ENCODE measurements at regions not wholly inside any gene's neighbourhood (a gene's known extent, or its start where the extent isn't known, plus 50 kb on each side); places are given as distances from the start of the nearest gene placed in this dataset.
A peak's percentile ranks its signal among the peaks of the same experiment; 100 is the strongest.

DNA sequence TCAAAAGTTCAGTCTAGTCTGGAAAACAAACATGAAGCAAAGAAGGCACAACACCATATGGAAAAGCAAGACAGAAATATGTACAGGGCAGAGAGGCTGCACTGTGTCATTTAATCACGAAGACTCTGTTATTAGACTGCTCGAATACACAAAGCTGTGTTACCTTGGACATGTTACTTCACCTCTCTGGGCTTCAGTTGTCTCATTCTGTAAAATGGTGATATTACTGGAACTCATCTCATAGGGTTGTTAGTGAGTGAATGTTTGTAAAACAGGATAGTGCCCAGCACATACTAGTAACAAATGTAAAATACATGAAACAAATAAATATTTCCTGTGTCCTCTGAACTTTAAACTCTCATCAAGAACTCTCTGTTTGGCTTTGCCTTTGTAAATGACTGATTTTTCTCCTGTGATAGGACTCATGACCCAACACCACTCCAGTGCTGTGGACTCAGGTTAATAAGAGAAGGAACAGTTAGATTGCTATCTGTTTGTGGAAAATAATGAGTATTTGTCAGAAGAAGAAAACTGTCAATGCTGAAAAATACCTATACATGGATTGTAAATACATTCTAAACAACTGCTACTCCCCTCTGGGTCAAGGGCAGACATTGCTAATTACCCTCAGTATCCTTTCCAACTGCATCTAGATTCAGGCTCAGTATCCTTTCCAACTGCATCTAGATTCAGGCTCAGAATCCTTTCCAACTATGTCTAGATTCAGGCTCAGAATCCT is 62.3 kb downstream of the ZIC5 start:
- CTCF ChIA-PET = interaction anchor here (1.3 to 5.3 kb wide), 4 partner anchors 9 to 249 kb away, joined by 3 to 21 read pairs (median 6); no protein-coding TSS in a partner anchor
- DNase-seq (ENCODE audit: low spot score) = no peak
- Mint-ChIP-seq H3K27me3 (ENCODE audit: low read depth) (no peaks in the 10 kb centered on the region), H3K4me3 (no peak overlapping the region), H3K4me1 (peaks cover 44% of the 10 kb centered on the region), H3K36me3 (no peaks in the 10 kb centered on the region), H3K27ac (no peak overlapping the region), H3K9me3 (no peaks in the 10 kb centered on the region)
- no peak for ATAC-seq
- POLR2A ChIA-PET = no interaction called here
- TF ChIP-seq ZBTB21 (CRISPR knock-in tag; IDR thresholded peaks at IDR 0.05; ENCODE audit: borderline replicate concordance) = no peak
- TF ChIP-seq GTF2I (CRISPR knock-in tag; conservative IDR thresholded peaks at IDR 0.05) = no peak
- TF ChIP-seq JUN (CRISPR knock-in tag; IDR thresholded peaks at IDR 0.05) = no peak
- no peak for TF ChIP-seq NFATC4 (CRISPR knock-in tag; IDR thresholded peaks at IDR 0.05)
- TF ChIP-seq, protein P1, sequence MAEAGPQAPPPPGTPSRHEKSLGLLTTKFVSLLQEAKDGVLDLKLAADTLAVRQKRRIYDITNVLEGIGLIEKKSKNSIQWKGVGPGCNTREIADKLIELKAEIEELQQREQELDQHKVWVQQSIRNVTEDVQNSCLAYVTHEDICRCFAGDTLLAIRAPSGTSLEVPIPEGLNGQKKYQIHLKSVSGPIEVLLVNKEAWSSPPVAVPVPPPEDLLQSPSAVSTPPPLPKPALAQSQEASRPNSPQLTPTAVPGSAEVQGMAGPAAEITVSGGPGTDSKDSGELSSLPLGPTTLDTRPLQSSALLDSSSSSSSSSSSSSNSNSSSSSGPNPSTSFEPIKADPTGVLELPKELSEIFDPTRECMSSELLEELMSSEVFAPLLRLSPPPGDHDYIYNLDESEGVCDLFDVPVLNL (CRISPR knock-in tag; IDR thresholded peaks at IDR 0.05; ENCODE audit: borderline replicate concordance, low read depth) = no peak
- TF ChIP-seq, protein P2, sequence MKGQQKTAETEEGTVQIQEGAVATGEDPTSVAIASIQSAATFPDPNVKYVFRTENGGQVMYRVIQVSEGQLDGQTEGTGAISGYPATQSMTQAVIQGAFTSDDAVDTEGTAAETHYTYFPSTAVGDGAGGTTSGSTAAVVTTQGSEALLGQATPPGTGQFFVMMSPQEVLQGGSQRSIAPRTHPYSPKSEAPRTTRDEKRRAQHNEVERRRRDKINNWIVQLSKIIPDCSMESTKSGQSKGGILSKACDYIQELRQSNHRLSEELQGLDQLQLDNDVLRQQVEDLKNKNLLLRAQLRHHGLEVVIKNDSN (CRISPR knock-in tag; IDR thresholded peaks at IDR 0.05) = no peak
- TF ChIP-seq ZNF671 (CRISPR knock-in tag; IDR thresholded peaks at IDR 0.05) = no peak
- TF ChIP-seq, protein P3, sequence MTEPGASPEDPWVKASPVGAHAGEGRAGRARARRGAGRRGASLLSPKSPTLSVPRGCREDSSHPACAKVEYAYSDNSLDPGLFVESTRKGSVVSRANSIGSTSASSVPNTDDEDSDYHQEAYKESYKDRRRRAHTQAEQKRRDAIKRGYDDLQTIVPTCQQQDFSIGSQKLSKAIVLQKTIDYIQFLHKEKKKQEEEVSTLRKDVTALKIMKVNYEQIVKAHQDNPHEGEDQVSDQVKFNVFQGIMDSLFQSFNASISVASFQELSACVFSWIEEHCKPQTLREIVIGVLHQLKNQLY (CRISPR knock-in tag; IDR thresholded peaks at IDR 0.05) = no peak
- TF ChIP-seq FOXK1 (CRISPR knock-in tag; IDR thresholded peaks at IDR 0.05) = no peak
- TF ChIP-seq IRF2 (CRISPR knock-in tag; IDR thresholded peaks at IDR 0.05; ENCODE audit: borderline replicate concordance, low read depth) = no peak
- TF ChIP-seq, protein P4, sequence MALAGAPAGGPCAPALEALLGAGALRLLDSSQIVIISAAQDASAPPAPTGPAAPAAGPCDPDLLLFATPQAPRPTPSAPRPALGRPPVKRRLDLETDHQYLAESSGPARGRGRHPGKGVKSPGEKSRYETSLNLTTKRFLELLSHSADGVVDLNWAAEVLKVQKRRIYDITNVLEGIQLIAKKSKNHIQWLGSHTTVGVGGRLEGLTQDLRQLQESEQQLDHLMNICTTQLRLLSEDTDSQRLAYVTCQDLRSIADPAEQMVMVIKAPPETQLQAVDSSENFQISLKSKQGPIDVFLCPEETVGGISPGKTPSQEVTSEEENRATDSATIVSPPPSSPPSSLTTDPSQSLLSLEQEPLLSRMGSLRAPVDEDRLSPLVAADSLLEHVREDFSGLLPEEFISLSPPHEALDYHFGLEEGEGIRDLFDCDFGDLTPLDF (CRISPR knock-in tag; IDR thresholded peaks at IDR 0.05) = no peak
- TF ChIP-seq, protein P5, sequence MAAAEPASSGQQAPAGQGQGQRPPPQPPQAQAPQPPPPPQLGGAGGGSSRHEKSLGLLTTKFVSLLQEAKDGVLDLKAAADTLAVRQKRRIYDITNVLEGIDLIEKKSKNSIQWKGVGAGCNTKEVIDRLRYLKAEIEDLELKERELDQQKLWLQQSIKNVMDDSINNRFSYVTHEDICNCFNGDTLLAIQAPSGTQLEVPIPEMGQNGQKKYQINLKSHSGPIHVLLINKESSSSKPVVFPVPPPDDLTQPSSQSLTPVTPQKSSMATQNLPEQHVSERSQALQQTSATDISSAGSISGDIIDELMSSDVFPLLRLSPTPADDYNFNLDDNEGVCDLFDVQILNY (CRISPR knock-in tag; IDR thresholded peaks at IDR 0.05) = no peak
- no peak for TF ChIP-seq SP1 (CRISPR knock-in tag; conservative IDR thresholded peaks at IDR 0.05)
- TF ChIP-seq ZNF423 (CRISPR knock-in tag; IDR thresholded peaks at IDR 0.05) = no peak

DNA sequence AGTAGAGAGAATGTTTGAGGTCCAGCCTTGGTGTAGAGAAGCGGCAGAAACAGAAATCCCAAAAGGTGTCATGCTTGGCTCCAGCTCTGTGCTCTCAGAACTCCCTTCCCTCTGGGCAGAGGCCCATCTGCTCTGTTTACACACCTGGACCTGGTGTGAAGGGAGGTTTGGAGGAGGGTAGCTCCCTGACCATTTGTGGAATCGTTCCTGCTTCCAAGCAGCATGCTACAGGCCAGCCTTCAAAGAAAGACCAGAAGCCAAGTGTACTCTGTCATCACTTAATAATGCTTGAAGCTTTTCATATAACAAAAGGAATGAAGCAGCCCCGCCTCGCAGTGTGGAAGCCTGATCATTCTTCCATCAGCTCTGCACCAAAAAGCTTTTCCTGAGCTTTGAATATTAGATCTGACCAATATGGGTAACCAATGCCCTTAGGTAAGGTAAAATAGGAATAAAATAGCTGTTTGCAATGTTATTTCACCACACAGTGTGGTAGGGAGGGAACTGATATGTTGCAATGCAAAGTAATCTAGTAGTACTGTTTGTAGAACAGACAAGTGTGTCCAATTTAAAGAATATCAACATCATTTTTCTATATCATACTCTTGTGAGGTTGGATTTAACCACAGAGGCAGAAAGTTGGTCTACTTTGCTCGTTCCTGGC is 63.3 kb downstream of the ZIC5 start:
- Mint-ChIP-seq H3K36me3 (no peaks in the 10 kb centered on the region), H3K4me3 (no peak overlapping the region), H3K27ac (no peak overlapping the region), H3K4me1 (peaks cover 40% of the 10 kb centered on the region), H3K27me3 (ENCODE audit: low read depth) (no peaks in the 10 kb centered on the region), H3K9me3 (no peaks in the 10 kb centered on the region)
- CTCF ChIA-PET = interaction anchor here (0.5 to 1.9 kb wide), 13 partner anchors 8 to 327 kb away, joined by 3 to 10 read pairs (median 4); no protein-coding TSS in a partner anchor
- TF ChIP-seq MYBL2 (CRISPR knock-in tag; IDR thresholded peaks at IDR 0.05) (no peak), SMAD4 (CRISPR knock-in tag; IDR thresholded peaks at IDR 0.05) (no peak), JAZF1 (CRISPR knock-in tag; IDR thresholded peaks at IDR 0.05) (no peak), SOX15 (CRISPR knock-in tag; IDR thresholded peaks at IDR 0.05) (no peak)
- TF ChIP-seq, protein P6, sequence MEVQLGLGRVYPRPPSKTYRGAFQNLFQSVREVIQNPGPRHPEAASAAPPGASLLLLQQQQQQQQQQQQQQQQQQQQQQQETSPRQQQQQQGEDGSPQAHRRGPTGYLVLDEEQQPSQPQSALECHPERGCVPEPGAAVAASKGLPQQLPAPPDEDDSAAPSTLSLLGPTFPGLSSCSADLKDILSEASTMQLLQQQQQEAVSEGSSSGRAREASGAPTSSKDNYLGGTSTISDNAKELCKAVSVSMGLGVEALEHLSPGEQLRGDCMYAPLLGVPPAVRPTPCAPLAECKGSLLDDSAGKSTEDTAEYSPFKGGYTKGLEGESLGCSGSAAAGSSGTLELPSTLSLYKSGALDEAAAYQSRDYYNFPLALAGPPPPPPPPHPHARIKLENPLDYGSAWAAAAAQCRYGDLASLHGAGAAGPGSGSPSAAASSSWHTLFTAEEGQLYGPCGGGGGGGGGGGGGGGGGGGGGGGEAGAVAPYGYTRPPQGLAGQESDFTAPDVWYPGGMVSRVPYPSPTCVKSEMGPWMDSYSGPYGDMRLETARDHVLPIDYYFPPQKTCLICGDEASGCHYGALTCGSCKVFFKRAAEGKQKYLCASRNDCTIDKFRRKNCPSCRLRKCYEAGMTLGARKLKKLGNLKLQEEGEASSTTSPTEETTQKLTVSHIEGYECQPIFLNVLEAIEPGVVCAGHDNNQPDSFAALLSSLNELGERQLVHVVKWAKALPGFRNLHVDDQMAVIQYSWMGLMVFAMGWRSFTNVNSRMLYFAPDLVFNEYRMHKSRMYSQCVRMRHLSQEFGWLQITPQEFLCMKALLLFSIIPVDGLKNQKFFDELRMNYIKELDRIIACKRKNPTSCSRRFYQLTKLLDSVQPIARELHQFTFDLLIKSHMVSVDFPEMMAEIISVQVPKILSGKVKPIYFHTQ (CRISPR knock-in tag; IDR thresholded peaks at IDR 0.05) = no peak
- TF ChIP-seq, protein P7, sequence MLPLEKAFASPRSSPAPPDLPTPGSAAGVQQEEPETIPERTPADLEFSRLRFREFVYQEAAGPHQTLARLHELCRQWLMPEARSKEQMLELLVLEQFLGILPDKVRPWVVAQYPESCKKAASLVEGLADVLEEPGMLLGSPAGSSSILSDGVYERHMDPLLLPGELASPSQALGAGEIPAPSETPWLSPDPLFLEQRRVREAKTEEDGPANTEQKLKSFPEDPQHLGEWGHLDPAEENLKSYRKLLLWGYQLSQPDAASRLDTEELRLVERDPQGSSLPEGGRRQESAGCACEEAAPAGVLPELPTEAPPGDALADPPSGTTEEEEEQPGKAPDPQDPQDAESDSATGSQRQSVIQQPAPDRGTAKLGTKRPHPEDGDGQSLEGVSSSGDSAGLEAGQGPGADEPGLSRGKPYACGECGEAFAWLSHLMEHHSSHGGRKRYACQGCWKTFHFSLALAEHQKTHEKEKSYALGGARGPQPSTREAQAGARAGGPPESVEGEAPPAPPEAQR (CRISPR knock-in tag; IDR thresholded peaks at IDR 0.05) = no peak
- no peak for DNase-seq (ENCODE audit: low spot score)
- POLR2A ChIA-PET = interaction anchor here (0.9 kb wide), 1 partner anchor 250 kb away, joined by 3 read pairs; no protein-coding TSS in a partner anchor
- ATAC-seq = peak; percentile 35
